DND-41 (cell line): ENCODE measurements at regions not wholly inside any gene's neighbourhood (a gene's known extent, or its start where the extent isn't known, plus 50 kb on each side); places are given as distances from the start of the nearest gene placed in this dataset.

Experiments
- ATAC-seq: fragments of 200-7000 bp; cut with Tn5 transposase; 3 replicates; pipeline ENCODE4 v1.9.1; 2021; ENCODE audit warnings: low read depth; ENCODE audit not compliant: insufficient read depth
- DNase-seq: peaks from one replicate; pipeline ENCODE4 v3.0.0-alpha.2; 2020
- H2AFZ ChIP-seq: 2 replicates; pipeline ENCODE4 v1.6.0; 2012; ENCODE audit warnings: low read depth, low read length
- H3K27ac ChIP-seq: 2 replicates; pipeline ENCODE4 v1.5.1; 2012; ENCODE audit warnings: low read length, inconsistent platforms
- H3K27me3 ChIP-seq: fragments of 200-600 bp; sonication (generic); 2 replicates; pipeline ENCODE4 v1.6.0; 2012; ENCODE audit warnings: low read length, mild to moderate bottlenecking, inconsistent platforms; ENCODE audit not compliant: insufficient read depth, poor library complexity
- H3K36me3 ChIP-seq: 2 replicates; pipeline ENCODE4 v1.5.1; 2012; ENCODE audit warnings: low read length, inconsistent platforms; ENCODE audit not compliant: insufficient read depth
- H3K4me1 ChIP-seq: 2 replicates; pipeline ENCODE4 v1.5.1; 2012; ENCODE audit warnings: mild to moderate bottlenecking, low read length; ENCODE audit not compliant: insufficient read depth
- H3K4me2 ChIP-seq: 2 replicates; pipeline ENCODE4 v1.6.0; 2012; ENCODE audit warnings: mild to moderate bottlenecking, moderate library complexity, low read length, inconsistent platforms; ENCODE audit not compliant: insufficient read depth
- H3K4me3 ChIP-seq, 2 experiments: fragments of 200-600 bp in 1 of 2; shearing (Covaris generic) in 1 of 2; 2 replicates each; pipeline ENCODE4 v1.5.1; 2012 to 2016; ENCODE audit warnings: inconsistent platforms in 2 of 2, low read length in 2 of 2, mild to moderate bottlenecking in 2 of 2, low read depth in 1 of 2, moderate library complexity in 1 of 2
- H3K79me2 ChIP-seq: 2 replicates; pipeline ENCODE4 v1.6.0; 2012; ENCODE audit warnings: low read length, inconsistent platforms; ENCODE audit not compliant: insufficient read depth
- H3K9ac ChIP-seq: 2 replicates; pipeline ENCODE4 v1.6.0; 2012; ENCODE audit warnings: low read depth, mild to moderate bottlenecking, inconsistent platforms, low read length, moderate library complexity
- H3K9me3 ChIP-seq: 2 replicates; pipeline ENCODE4 v1.5.1; 2012; ENCODE audit warnings: low read length, moderate library complexity, mild to moderate bottlenecking, inconsistent platforms; ENCODE audit not compliant: insufficient read depth, severe bottlenecking
- H4K20me1 ChIP-seq: 2 replicates; pipeline ENCODE4 v1.6.0; 2012; ENCODE audit warnings: low read length; ENCODE audit not compliant: insufficient read depth
- CTCF ChIP-seq: IDR thresholded peaks from 2 replicates; pipeline ENCODE4 v1.5.1; 2012; ENCODE audit warnings: borderline replicate concordance, low read length, moderate library complexity, mild to moderate bottlenecking; ENCODE audit not compliant: poor library complexity, severe bottlenecking; ENCODE audit errors: extremely low read depth
- EZH2 ChIP-seq: IDR thresholded peaks from 3 replicates; pipeline ENCODE4 v1.6.1; 2012; ENCODE audit warnings: borderline replicate concordance, low read depth, mild to moderate bottlenecking, moderate library complexity, low read length, inconsistent platforms; ENCODE audit not compliant: severe bottlenecking

GRCh38 chr13:107006661-107007060 lies 438.7 kb upstream of the ARGLU1 start:
- Histone ChIP-seq H3K4me2 (no peak overlapping the region), H3K27ac (no peak overlapping the region), H3K27me3 (no peaks in the 10 kb centered on the region), H4K20me1 (no peaks in the 10 kb centered on the region), H3K4me3 (no peak overlapping the region), H3K79me2 (no peaks in the 10 kb centered on the region), H3K36me3 (no peaks in the 10 kb centered on the region), H3K9me3 (no peaks in the 10 kb centered on the region), H3K4me1 (no peaks in the 10 kb centered on the region), H3K9ac (no peak overlapping the region), H2AFZ (no peak overlapping the region)
- no peak for ATAC-seq
- DNase-seq = no peak
- no peak for TF ChIP-seq CTCF
- no peak for TF ChIP-seq EZH2

- H3K4me1 ChIP-seq = no peaks in the 10 kb centered on the region
- H3K4me3 ChIP-seq = no peak overlapping the region
- no peak overlapping the region for H3K9ac ChIP-seq
- TF ChIP-seq CTCF (no peak), EZH2 (no peak)
- no peak for ATAC-seq
- H3K9me3 ChIP-seq = no peaks in the 10 kb centered on the region
- H3K79me2 ChIP-seq = no peaks in the 10 kb centered on the region
- H3K27me3 ChIP-seq = no peaks in the 10 kb centered on the region
- no peaks in the 10 kb centered on the region for H4K20me1 ChIP-seq
- H3K36me3 ChIP-seq = no peaks in the 10 kb centered on the region
- H3K27ac ChIP-seq = no peak overlapping the region
- H3K4me2 ChIP-seq = no peak overlapping the region
- no peak for DNase-seq
- H2AFZ ChIP-seq = no peak overlapping the region
Measured at GRCh38 chr13:107005577-107005976, 437.6 kb upstream of the ARGLU1 start.

- no peaks in the 10 kb centered on the region for H3K79me2 ChIP-seq
- H2AFZ ChIP-seq = no peak overlapping the region
- ATAC-seq (no peak), DNase-seq (no peak)
- no peaks in the 10 kb centered on the region for H3K9me3 ChIP-seq
- no peaks in the 10 kb centered on the region for H3K36me3 ChIP-seq
- no peak overlapping the region for H3K4me3 ChIP-seq
- H3K9ac ChIP-seq = no peak overlapping the region
- H3K4me1 ChIP-seq = no peaks in the 10 kb centered on the region
- TF ChIP-seq EZH2 (no peak), CTCF (no peak)
- H3K27me3 ChIP-seq = no peaks in the 10 kb centered on the region
- H4K20me1 ChIP-seq = no peaks in the 10 kb centered on the region
- no peak overlapping the region for H3K4me2 ChIP-seq
- no peak overlapping the region for H3K27ac ChIP-seq
Measured at GRCh38 chr13:107003911-107004310, 436.0 kb upstream of the ARGLU1 start.

- Histone ChIP-seq H3K4me3 (no peak overlapping the region), H3K27me3 (no peaks in the 10 kb centered on the region), H3K79me2 (no peaks in the 10 kb centered on the region), H2AFZ (no peak overlapping the region), H4K20me1 (no peaks in the 10 kb centered on the region), H3K27ac (no peak overlapping the region), H3K4me2 (no peak overlapping the region), H3K4me1 (no peaks in the 10 kb centered on the region), H3K9ac (no peak overlapping the region), H3K9me3 (no peaks in the 10 kb centered on the region), H3K36me3 (no peaks in the 10 kb centered on the region)
- TF ChIP-seq EZH2 = no peak
- no peak for TF ChIP-seq CTCF
- no peak for ATAC-seq
- DNase-seq = no peak
Measured at GRCh38 chr13:106998664-106999063, 430.7 kb upstream of the ARGLU1 start.
